Lower leg skin (tissue), 3 donors: ENCODE measurements at regions not wholly inside any gene's neighbourhood (a gene's known extent, or its start where the extent isn't known, plus 50 kb on each side); places are given as distances from the start of the nearest gene placed in this dataset.
"Not testable (repeated sequence)": the region's sequence is repeated elsewhere in the genome, so short reads cannot be mapped to it uniquely, and the experiment has no call there.

ENCODE experiments used
- POLR2A ChIP-seq, 2 donors: fragments of 450-650 bp; IDR thresholded peaks; one replicate each; pipeline ENCODE4 v1.6.1; 2016 to 2017; ENCODE audit warnings: antibody characterized with exemption in 2 of 2, mild to moderate bottlenecking in 1 of 2, moderate library complexity in 1 of 2
- TF ChIP-seq, protein P1 (sequence below), 3 donors: fragments of 450-650 bp; IDR thresholded peaks; one replicate each; pipeline ENCODE4 v1.5.1; 2016; ENCODE audit warnings: antibody characterized with exemption in 3 of 3, mild to moderate bottlenecking in 3 of 3, moderate library complexity in 2 of 3

DNA sequence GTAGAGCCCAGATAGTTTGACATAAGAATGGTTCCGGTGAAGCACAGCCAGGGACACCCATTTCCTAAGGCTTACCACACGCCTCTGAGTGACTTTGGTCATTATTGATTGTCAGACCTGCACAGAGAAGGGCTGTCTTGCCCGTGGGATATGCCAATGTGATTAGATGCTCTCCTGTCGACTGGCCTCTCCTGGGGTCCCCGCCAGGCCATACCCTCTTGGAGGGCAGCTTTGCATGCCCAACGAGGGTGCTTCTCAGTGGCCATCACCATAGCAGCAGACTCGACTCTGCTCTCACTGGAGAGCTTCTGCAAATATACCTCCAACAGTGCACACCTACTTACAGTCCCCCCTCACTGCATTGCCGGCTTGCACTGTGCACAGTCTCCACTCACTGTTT is 648.3 kb upstream of the TPTE start:
- TF ChIP-seq, protein P1, sequence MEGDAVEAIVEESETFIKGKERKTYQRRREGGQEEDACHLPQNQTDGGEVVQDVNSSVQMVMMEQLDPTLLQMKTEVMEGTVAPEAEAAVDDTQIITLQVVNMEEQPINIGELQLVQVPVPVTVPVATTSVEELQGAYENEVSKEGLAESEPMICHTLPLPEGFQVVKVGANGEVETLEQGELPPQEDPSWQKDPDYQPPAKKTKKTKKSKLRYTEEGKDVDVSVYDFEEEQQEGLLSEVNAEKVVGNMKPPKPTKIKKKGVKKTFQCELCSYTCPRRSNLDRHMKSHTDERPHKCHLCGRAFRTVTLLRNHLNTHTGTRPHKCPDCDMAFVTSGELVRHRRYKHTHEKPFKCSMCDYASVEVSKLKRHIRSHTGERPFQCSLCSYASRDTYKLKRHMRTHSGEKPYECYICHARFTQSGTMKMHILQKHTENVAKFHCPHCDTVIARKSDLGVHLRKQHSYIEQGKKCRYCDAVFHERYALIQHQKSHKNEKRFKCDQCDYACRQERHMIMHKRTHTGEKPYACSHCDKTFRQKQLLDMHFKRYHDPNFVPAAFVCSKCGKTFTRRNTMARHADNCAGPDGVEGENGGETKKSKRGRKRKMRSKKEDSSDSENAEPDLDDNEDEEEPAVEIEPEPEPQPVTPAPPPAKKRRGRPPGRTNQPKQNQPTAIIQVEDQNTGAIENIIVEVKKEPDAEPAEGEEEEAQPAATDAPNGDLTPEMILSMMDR (IDR thresholded peaks at IDR 0.05), result not testable (repeated sequence)
- TF ChIP-seq POLR2A (IDR thresholded peaks at IDR 0.05), result not testable (repeated sequence)
